WTC11 (cell line): ENCODE measurements at regions not wholly inside any gene's neighbourhood (a gene's known extent, or its start where the extent isn't known, plus 50 kb on each side); places are given as distances from the start of the nearest gene placed in this dataset.

ENCODE experiments used
- FOXJ3 ChIP-seq: sonication (generic); formaldehyde crosslinking; IDR thresholded peaks from 2 replicates; pipeline ENCODE4 v1.9.0; 2021; ENCODE audit warnings: missing genetic modification reagents, mild to moderate bottlenecking, borderline replicate concordance
- JAZF1 ChIP-seq: fragments of 250-450 bp; sonication (Bioruptor Pico); IDR thresholded peaks from 2 replicates; pipeline ENCODE4 v1.9.0; 2021; ENCODE audit warnings: moderate library complexity, mild to moderate bottlenecking, inconsistent platforms
- NFYB ChIP-seq: sonication (generic); formaldehyde crosslinking; conservative IDR thresholded peaks from 2 replicates; pipeline ENCODE4 v1.8.0; 2022; ENCODE audit warnings: low read depth, missing genetic modification reagents
- NR2C2 ChIP-seq: sonication (generic); formaldehyde crosslinking; IDR thresholded peaks from 2 replicates; pipeline ENCODE4 v1.8.0; 2022; ENCODE audit warnings: mild to moderate bottlenecking, missing genetic modification reagents
- SMAD3 ChIP-seq: sonication (generic); formaldehyde crosslinking; IDR thresholded peaks from 2 replicates; pipeline ENCODE4 v1.8.0; 2022; ENCODE audit warnings: missing genetic modification reagents, mild to moderate bottlenecking, borderline replicate concordance
- SOX15 ChIP-seq: fragments of 250-450 bp; sonication (Bioruptor Pico); IDR thresholded peaks from 2 replicates; pipeline ENCODE4 v1.9.0; 2021; ENCODE audit warnings: mild to moderate bottlenecking
- TEAD4 ChIP-seq: sonication (generic); formaldehyde crosslinking; IDR thresholded peaks from 2 replicates; pipeline ENCODE4 v1.8.0; 2022; ENCODE audit warnings: mild to moderate bottlenecking, missing genetic modification reagents
- ZNF281 ChIP-seq: sonication (generic); formaldehyde crosslinking; IDR thresholded peaks from 2 replicates; pipeline ENCODE4 v1.8.0; 2023; ENCODE audit warnings: mild to moderate bottlenecking, missing genetic modification reagents
- ZNF671 ChIP-seq: fragments of 250-450 bp; sonication (Bioruptor Pico); IDR thresholded peaks from 2 replicates; pipeline ENCODE4 v1.8.0; 2021; ENCODE audit warnings: mild to moderate bottlenecking
- TF ChIP-seq, protein P1 (sequence below): sonication (generic); formaldehyde crosslinking; IDR thresholded peaks from 2 replicates; pipeline ENCODE4 v1.8.0; 2023; ENCODE audit warnings: missing genetic modification reagents, mild to moderate bottlenecking, borderline replicate concordance

GRCh38 chr14:101711041-101711856, 50.3 kb upstream of the PPP2R5C start (continued):
- TF ChIP-seq NFYB (CRISPR knock-in tag) (no peak), TEAD4 (no peak), ZNF671 (no peak), ZNF281 (CRISPR knock-in tag) (no peak), FOXJ3 (CRISPR knock-in tag) (no peak), NR2C2 (CRISPR knock-in tag) (no peak), SOX15 (no peak), SMAD3 (CRISPR knock-in tag) (no peak), JAZF1 (CRISPR knock-in tag) (no peak)
- TF ChIP-seq, protein P1, sequence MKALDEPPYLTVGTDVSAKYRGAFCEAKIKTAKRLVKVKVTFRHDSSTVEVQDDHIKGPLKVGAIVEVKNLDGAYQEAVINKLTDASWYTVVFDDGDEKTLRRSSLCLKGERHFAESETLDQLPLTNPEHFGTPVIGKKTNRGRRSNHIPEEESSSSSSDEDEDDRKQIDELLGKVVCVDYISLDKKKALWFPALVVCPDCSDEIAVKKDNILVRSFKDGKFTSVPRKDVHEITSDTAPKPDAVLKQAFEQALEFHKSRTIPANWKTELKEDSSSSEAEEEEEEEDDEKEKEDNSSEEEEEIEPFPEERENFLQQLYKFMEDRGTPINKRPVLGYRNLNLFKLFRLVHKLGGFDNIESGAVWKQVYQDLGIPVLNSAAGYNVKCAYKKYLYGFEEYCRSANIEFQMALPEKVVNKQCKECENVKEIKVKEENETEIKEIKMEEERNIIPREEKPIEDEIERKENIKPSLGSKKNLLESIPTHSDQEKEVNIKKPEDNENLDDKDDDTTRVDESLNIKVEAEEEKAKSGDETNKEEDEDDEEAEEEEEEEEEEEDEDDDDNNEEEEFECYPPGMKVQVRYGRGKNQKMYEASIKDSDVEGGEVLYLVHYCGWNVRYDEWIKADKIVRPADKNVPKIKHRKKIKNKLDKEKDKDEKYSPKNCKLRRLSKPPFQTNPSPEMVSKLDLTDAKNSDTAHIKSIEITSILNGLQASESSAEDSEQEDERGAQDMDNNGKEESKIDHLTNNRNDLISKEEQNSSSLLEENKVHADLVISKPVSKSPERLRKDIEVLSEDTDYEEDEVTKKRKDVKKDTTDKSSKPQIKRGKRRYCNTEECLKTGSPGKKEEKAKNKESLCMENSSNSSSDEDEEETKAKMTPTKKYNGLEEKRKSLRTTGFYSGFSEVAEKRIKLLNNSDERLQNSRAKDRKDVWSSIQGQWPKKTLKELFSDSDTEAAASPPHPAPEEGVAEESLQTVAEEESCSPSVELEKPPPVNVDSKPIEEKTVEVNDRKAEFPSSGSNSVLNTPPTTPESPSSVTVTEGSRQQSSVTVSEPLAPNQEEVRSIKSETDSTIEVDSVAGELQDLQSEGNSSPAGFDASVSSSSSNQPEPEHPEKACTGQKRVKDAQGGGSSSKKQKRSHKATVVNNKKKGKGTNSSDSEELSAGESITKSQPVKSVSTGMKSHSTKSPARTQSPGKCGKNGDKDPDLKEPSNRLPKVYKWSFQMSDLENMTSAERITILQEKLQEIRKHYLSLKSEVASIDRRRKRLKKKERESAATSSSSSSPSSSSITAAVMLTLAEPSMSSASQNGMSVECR, result no peak
- TF ChIP-seq, all 79 proteins: peak for 0
